Heart left ventricle (tissue), 13 donors: ENCODE measurements at regions not wholly inside any gene's neighbourhood (a gene's known extent, or its start where the extent isn't known, plus 50 kb on each side); places are given as distances from the start of the nearest gene placed in this dataset.

Experiments
- CTCF ChIP-seq, 12 donors: fragments of 200-600 bp; sonication (generic) in 4 of 12; IDR thresholded peaks; one replicate each; pipeline versions ENCODE4 v1.5.0 to v1.8.0; 2018 to 2022; ENCODE audit warnings: antibody characterized with exemption in 12 of 12, mild to moderate bottlenecking in 5 of 12
- POLR2A ChIP-seq, 2 donors: fragments of 450-650 bp; IDR thresholded peaks; one replicate each; pipeline ENCODE4 v1.6.1; 2017; ENCODE audit warnings: antibody characterized with exemption in 2 of 2, mild to moderate bottlenecking in 2 of 2, moderate library complexity in 2 of 2
- donor health status: ischemic (EF 13 %, LVEDD 7.1; RV severe dilation, severe dysfunction).
- donor health status: DM: no; HTN: yes; CAD: no.
- donor health status: DM: no; HTN: no; CAD: no.
- donor health status: ischemic (EF 25% LVEDD 6.9; RV normal size, moderate dysfunction).
- donor health status: ischemic (EF 25% LVEDD 5.7; RV mildly dilated, moderate dysfunction).
- donor health status: ischemic (EF 35%, LVEDD 5.7; RV mildly dilated, moderate dysfunction).
- donor health status: nonischemic (EF 11% LVEDD 7.7; RV severe dilation, severe dysfunction).
- donor health status: DM: yes; HTN: yes; CAD: no.
- donor health status: PGD.
- donor health status: ischemic (EF 29% LVEDD 5.4; RV normal size, mild dysfunction).
- donor health status: nonischemic (EF 23%, LVEDD 6.1; RV moderate dilation, normal function).

GRCh38 chr6:133062696-133063306 is 178.4 kb upstream of the EYA4 start:
- TF ChIP-seq CTCF (IDR thresholded peaks at IDR 0.05), result no peak
- TF ChIP-seq POLR2A (IDR thresholded peaks at IDR 0.05), result no peak
